MM.1S (cell line): ENCODE measurements at regions not wholly inside any gene's neighbourhood (a gene's known extent, or its start where the extent isn't known, plus 50 kb on each side); places are given as distances from the start of the nearest gene placed in this dataset.

Experiments used
- EZH2phosphoT487 ChIP-seq: fragments of 300-600 bp; sonication (generic); IDR thresholded peaks from 2 replicates; pipeline ENCODE4 v1.6.1; 2018; ENCODE audit warnings: antibody characterized with exemption, low read length
- TF ChIP-seq, protein P1 (sequence below): fragments of 300-600 bp; sonication (generic); IDR thresholded peaks from 2 replicates; pipeline ENCODE4 v1.5.1; 2016; ENCODE audit warnings: antibody characterized with exemption, low read length, mixed read lengths

DNA sequence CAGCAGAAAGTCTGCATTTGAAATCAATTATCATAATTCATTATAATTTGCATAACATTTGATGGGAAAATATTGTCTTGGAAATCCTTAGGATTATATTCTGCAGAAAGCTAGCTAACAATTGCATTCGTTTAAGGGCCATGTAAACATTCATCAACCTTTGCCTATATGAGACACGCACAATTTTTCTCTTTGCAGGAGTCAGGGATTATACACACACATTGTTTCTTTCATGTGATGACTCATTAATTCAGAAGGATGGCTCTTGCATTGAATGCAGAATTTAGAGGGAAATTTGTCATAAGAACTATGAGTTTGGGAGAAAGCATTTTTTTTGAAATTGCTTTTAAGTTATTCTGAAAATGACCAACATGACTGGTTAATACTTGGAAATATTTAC is 844.7 kb downstream of the DIPK2A start:
- TF ChIP-seq, protein P1, sequence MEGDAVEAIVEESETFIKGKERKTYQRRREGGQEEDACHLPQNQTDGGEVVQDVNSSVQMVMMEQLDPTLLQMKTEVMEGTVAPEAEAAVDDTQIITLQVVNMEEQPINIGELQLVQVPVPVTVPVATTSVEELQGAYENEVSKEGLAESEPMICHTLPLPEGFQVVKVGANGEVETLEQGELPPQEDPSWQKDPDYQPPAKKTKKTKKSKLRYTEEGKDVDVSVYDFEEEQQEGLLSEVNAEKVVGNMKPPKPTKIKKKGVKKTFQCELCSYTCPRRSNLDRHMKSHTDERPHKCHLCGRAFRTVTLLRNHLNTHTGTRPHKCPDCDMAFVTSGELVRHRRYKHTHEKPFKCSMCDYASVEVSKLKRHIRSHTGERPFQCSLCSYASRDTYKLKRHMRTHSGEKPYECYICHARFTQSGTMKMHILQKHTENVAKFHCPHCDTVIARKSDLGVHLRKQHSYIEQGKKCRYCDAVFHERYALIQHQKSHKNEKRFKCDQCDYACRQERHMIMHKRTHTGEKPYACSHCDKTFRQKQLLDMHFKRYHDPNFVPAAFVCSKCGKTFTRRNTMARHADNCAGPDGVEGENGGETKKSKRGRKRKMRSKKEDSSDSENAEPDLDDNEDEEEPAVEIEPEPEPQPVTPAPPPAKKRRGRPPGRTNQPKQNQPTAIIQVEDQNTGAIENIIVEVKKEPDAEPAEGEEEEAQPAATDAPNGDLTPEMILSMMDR = no peak
- no peak for TF ChIP-seq EZH2phosphoT487
